ENCODE measurements at regions not wholly inside any gene's neighbourhood (a gene's known extent, or its start where the extent isn't known, plus 50 kb on each side); places are given as distances from the start of the nearest gene placed in this dataset.

- TF ChIP-seq CTCF (IDR thresholded peaks at IDR 0.05): no peak
- no peak for TF ChIP-seq POLR2A (IDR thresholded peaks at IDR 0.05)
- TF ChIP-seq POLR2AphosphoS5 (IDR thresholded peaks at IDR 0.05): no peak
- TF ChIP-seq EP300 (IDR thresholded peaks at IDR 0.05): no peak
These were observed 1381.6 kb upstream of the TENM3 start for GRCh38 chr4:180861651-180862050.
